A673 (cell line): ENCODE measurements at regions not wholly inside any gene's neighbourhood (a gene's known extent, or its start where the extent isn't known, plus 50 kb on each side); places are given as distances from the start of the nearest gene placed in this dataset.

Experiments
- CTCF ChIP-seq: fragments of 300-800, 200-600 bp; sonication (generic); conservative IDR thresholded peaks from 2 replicates; pipeline ENCODE4 v1.5.1; 2017; ENCODE audit warnings: low read depth, mild to moderate bottlenecking, antibody characterized with exemption, low read length, moderate library complexity, mixed read lengths
- EZH2 ChIP-seq: fragments of 200-600 bp; sonication (generic); IDR thresholded peaks from 2 replicates; pipeline ENCODE4 v1.6.1; 2017; ENCODE audit warnings: borderline replicate concordance, low read depth, mild to moderate bottlenecking, mixed read lengths, antibody characterized with exemption, low read length; ENCODE audit not compliant: poor library complexity, severe bottlenecking

GRCh38 chr5:35487233-35488025 is 130.2 kb upstream of the SPEF2 start:
- TF ChIP-seq CTCF (no peak), EZH2 (no peak)
